Motor neuron (in vitro differentiated cells): ENCODE measurements at regions not wholly inside any gene's neighbourhood (a gene's known extent, or its start where the extent isn't known, plus 50 kb on each side); places are given as distances from the start of the nearest gene placed in this dataset.
"Not testable (repeated sequence)": the region's sequence is repeated elsewhere in the genome, so short reads cannot be mapped to it uniquely, and the experiment has no call there.

ENCODE experiments used
- ATAC-seq, 8 experiments: fragments of 200-7000 bp; cut with Tn5 transposase; replicated peaks in 6 of 8; 2 replicates each; pipeline ENCODE4 v1.8.0; 2021; ENCODE audit warnings: mild to moderate bottlenecking in 8 of 8, moderate library complexity in 8 of 8
- H3K27ac ChIP-seq, 2 donors: fragments of 250-450 bp; sonication (Bioruptor Pico); 2 replicates each; pipeline ENCODE4 v1.9.0; 2021; ENCODE audit warnings: antibody characterized with exemption in 2 of 2, mild to moderate bottlenecking in 2 of 2, moderate library complexity in 1 of 2
- H3K4me1 ChIP-seq, 2 donors: fragments of 250-450 bp; sonication (Bioruptor Pico); replicated peaks in 1 of 2; 2 replicates each; pipeline ENCODE4 v1.6.1; 2021; ENCODE audit warnings: antibody characterized with exemption in 2 of 2, mild to moderate bottlenecking in 2 of 2, moderate library complexity in 1 of 2
- H3K4me3 ChIP-seq, 5 donors: fragments of 250-450 bp; sonication (Bioruptor Pico); 2 replicates each; pipeline ENCODE4 v1.9.0; 2021; ENCODE audit warnings: antibody characterized with exemption in 5 of 5, mild to moderate bottlenecking in 5 of 5, moderate library complexity in 4 of 5
- WGBS, 10 experiments: fragments of 450-650 bp; shearing (Covaris generic); methylation state at CpG; one replicate each; pipeline ENCODE4 v1.0.0; 2022; 5-methylcytosine and 5-hydroxymethylcytosine counted together
- in situ Hi-C, 9 experiments: fragments of 400-800 bp; cut with MboI; loops; one replicate each; pipeline ENCODE4 v1.15.0; 2021; ENCODE audit warnings: low sequenced_read_pairs in 9 of 9, low pct_unique_long_range_greater_than_20kb in 2 of 9; ENCODE audit not compliant: unreplicated experiment in 9 of 9

- Histone ChIP-seq H3K27ac (no peak overlapping the region), H3K4me3 (no peak overlapping the region), H3K4me1 (no peaks in the 10 kb centered on the region)
- WGBS, 10 experiments: 33 to 100% (median 81%) methylated on average over 1 to 3 of the region's 4 CpGs; no CpG with 5 or more reads in 2 of the 10 experiments
- peak in 2 of 8 experiments; percentile 50 to 67 for ATAC-seq
- in situ Hi-C loops: no loop called here
Measured at GRCh38 chr16:80250381-80250780, 290.4 kb upstream of the DYNLRB2 start.

DNA sequence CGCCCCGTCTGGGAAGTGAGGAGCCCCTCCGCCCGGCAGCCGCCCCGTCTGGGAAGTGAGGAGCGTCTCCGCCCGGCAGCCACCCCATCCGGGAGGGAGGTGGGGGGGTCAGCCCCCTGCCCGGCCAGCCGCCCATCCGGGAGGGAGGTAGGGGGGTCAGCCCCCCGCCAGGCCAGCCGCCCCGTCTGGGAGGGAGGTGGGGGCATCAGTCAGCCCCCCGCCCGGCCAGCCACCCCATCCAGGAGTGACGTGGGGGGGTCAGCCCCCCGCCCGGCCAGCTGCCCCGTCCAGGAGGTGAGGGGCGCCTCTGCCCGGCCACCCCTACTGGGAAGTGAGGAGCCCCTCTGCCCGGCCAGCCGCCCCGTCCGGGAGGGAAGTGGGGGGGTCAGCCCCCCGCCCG is 297.5 kb upstream of the DYNLRB2 start:
- H3K4me1 ChIP-seq, H3K4me3 ChIP-seq, in situ Hi-C loops, ATAC-seq, H3K27ac ChIP-seq: not testable (repeated sequence)
- WGBS, 10 experiments: no CpG with 5 or more reads among the region's 30 CpGs

DNA sequence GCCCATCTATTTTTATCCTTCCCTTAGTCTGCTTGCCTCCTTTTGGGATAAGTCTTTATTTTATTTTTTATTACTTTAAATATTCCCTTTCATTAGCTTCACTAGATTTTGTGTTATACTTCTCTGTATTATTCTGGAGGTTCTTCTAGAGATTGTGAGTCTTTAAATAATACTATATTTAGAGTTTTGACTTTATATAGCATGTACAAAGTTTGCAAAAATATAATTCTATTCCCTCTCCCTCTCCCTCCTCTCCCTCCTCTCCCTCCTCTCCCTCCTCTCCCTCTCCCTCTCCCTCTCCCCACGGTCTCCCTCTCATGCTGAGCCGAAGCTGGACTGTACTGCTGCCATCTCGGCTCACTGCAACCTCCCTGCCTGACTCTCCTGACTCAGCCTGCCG is 298.5 kb upstream of the DYNLRB2 start:
- H3K4me1 ChIP-seq, ATAC-seq, H3K27ac ChIP-seq, H3K4me3 ChIP-seq, in situ Hi-C loops: not testable (repeated sequence)
- no CpG with 5 or more reads among the region's 4 CpGs for WGBS, 10 experiments

DNA sequence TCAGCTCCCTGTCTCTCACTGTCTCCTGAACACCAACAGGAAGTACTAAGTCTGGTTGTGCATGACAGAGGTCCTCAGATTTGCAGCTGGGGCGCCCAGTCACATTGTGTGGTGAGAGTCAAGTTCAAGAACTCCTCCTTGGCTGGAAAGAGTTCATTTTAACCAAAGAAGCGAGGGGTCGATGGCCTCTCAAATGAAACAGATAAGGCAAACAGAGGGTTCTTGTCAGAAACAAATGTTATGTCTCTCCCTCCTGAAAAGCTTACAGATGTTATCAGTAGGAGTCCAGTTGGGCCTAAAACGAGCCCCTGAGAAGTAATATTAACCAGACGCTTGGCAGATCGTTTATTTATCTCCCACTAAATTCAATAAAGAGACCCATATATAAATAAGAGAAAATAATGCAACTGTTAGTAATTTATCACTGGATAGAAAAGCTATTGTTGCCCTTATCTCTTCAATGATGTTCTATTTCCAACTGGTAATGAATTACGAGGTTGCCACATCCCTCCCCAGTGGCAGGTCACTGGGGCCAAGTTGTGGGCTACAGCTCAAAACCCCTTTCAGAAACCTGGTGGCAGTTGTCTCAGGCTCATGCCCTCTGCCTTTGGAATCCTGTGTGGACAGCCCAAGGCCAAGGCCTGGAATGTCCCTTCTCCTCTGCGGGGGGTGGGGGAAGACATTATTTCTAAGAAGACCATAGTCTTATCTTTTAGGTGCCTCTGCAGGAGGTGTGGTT is 307.5 kb upstream of the DYNLRB2 start:
- H3K4me1 ChIP-seq: no peaks in the 10 kb centered on the region
- no peak overlapping the region for H3K4me3 ChIP-seq
- in situ Hi-C loops: no loop called here
- WGBS, 10 experiments: 14 to 100% (median 74%) methylated on average over 1 to 8 of the region's 8 CpGs; no CpG with 5 or more reads in 3 of the 10 experiments
- no peak for ATAC-seq
- no peak overlapping the region for H3K27ac ChIP-seq

DNA sequence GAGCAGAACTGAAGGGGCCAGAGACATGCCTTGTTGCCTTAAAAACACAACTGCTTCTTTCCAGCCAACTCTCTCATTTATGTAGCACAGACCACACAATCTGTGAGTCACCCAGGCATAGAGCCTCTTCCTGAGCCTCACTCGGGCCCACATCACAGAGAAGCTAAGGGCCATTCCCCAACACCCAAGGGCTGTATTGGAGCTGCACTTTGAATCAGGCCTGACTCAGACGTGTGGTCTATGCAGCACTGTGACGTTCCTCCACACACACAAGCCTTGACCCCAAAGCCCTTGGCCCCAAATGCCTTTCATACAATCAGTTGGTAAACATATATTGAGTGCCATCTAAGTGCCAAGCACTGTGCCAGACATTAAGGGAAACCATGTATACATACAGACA is 308.9 kb upstream of the DYNLRB2 start:
- H3K4me1 ChIP-seq: no peaks in the 10 kb centered on the region
- no peak overlapping the region for H3K27ac ChIP-seq
- H3K4me3 ChIP-seq: no peak overlapping the region
- in situ Hi-C loops: no loop called here
- 0 to 100% (median 47%) methylated on average over 1 to 2 of the region's 3 CpGs; no CpG with 5 or more reads in 6 of the 10 experiments for WGBS, 10 experiments
- ATAC-seq: peak in 2 of 8 experiments; percentile 70 to 87

GRCh38 chr16:80231121-80231520 is 309.7 kb upstream of the DYNLRB2 start:
- H3K4me3 ChIP-seq: no peak overlapping the region
- in situ Hi-C loops: no loop called here
- H3K4me1 ChIP-seq: no peaks in the 10 kb centered on the region
- no peak overlapping the region for H3K27ac ChIP-seq
- no peak for ATAC-seq

DNA sequence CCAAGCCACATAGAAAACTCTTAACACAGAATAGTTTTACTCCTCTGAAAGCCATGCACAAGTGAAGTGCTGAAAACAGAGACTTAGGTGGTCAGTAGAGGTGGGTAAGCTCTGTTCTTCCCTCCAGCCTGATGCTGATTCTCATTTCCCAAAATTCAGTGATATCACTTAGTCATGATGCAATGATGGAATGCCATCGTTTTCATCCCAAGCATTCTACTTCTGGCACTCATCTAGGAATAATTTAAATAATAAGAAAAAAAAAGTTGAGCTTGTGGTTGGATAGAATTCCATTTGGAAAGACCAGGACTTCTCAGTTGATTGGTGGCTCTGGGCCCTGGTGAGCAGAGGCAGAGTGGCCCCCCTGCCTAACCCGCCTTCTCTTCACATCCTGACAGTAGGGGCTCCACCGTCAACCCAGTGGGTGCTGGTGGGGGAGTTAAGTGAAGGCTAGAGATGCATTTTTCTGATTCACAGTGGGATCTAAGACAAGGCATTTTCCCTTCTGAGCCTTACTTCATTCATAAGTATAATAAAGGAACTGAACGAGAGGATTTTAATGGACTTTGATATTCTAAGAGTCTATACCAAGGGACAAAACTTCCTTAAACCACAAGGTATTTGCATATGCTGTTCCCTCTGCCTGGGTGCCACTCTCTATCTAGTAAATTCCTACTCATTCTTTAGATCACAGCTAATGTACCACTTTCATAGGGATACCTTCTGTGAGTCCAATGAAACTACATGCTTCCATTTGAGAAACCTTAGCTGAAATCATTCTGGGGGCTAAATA is 310.3 kb upstream of the DYNLRB2 start:
- no peak overlapping the region for H3K27ac ChIP-seq
- in situ Hi-C loops: no loop called here
- ATAC-seq: no peak
- H3K4me3 ChIP-seq: no peak overlapping the region
- 40 to 100% (median 83%) methylated on average over 1 to 4 of the region's 4 CpGs; no CpG with 5 or more reads in 1 of the 10 experiments for WGBS, 10 experiments
- H3K4me1 ChIP-seq: no peaks in the 10 kb centered on the region

DNA sequence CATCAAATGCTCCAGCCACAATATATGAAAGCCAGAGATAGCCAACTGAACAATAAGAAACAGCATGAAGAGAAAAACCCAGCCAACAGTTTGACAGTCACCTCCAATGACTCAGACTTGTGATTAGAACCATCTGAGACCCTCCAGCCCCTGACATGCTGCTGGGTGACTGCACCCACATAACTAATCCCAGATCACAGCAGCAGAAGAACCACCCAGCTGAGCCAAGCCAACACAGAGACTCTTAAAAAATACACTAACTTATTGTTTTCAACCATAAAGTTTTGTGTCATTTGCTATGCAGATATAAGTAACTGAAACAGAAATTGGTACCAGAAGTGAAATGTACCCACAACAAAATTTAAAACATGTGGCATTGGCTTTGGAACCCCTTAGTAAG is 314.3 kb upstream of the DYNLRB2 start:
- no peak for ATAC-seq
- Histone ChIP-seq H3K4me1 (no peaks in the 10 kb centered on the region), H3K27ac (no peak overlapping the region), H3K4me3 (no peak overlapping the region)
- in situ Hi-C loops: no loop called here

DNA sequence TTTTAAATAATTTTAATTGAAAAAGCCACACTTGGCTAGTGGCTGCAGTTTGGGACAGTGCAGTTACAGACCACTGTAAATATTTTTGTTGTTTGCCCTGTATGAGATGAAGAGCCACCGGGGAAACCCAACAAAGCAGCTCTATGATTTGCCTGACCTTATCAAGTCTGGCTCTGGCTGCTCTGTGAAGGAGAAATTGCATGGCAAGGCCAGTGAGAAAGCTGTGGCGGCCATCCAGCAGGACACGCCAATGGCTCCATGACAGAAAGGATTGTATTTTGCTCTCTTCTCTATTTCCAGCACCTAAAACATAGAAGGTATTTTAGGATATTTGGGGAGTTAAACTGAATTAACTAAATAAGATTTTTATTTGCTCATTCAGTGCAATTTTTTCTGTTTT is 330.0 kb upstream of the DYNLRB2 start:
- in situ Hi-C loops: no loop called here
- 29 to 100% (median 90%) methylated on average over 1 to 3 of the region's 3 CpGs; no CpG with 5 or more reads in 3 of the 10 experiments for WGBS, 10 experiments
- Histone ChIP-seq H3K4me1 (no peaks in the 10 kb centered on the region), H3K4me3 (no peak overlapping the region), H3K27ac (no peak overlapping the region)
- ATAC-seq: no peak

DNA sequence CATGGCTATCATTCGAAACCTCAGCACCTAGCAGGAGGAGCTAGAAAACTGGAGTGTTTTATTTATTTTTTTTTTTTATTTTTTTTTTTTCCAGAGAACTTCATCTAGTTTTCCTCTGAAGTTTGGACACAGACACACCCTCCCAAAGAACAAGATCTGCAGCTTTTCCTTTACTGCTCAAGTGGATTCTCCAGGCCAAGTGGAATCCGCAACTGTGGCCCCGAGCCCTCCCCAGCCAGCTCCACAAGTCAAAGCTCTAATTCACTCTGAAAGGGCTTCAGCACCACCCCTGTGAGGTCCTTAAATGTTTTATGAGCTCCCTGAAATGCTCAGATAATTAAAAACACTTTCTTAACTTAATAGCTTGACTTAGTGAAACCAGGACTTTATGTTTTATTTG is 332.1 kb upstream of the DYNLRB2 start:
- 55 to 96% (median 84%) methylated on average over 1 to 3 of the region's 3 CpGs; no CpG with 5 or more reads in 2 of the 10 experiments for WGBS, 10 experiments

DNA sequence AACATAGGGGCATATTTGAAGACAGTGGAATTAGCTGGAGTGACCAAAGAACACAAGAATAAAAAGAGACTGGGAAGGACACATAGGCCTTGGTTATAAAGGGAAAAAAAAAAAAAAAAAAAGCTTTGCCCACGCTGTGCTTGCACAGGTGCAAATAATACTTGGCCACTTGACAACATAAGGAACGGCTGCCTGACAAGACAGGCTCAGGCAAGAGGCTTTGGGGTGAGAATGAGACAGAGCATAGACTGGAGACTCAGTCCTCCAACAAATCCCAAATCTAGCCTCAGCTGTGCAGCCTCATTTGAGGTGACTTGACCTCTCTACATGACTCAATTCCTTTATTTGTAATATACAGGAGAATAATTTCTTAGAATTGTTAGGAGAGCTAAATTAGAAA is 332.8 kb upstream of the DYNLRB2 start:
- WGBS, 10 experiments: 47 to 93% (median 71%) methylated on average over 1 to 2 of the region's 2 CpGs
- no peak for ATAC-seq
- no peak overlapping the region for H3K4me3 ChIP-seq
- H3K27ac ChIP-seq: no peak overlapping the region
- no peaks in the 10 kb centered on the region for H3K4me1 ChIP-seq
- in situ Hi-C loops: no loop called here

More for the DNA sequence above, 332.1 kb upstream of the DYNLRB2 start:
- no peak for ATAC-seq
- H3K27ac ChIP-seq: no peak overlapping the region
- no peaks in the 10 kb centered on the region for H3K4me1 ChIP-seq
- in situ Hi-C loops: no loop called here
- no peak overlapping the region for H3K4me3 ChIP-seq

GRCh38 chr16:80203821-80204220 is 337.0 kb upstream of the DYNLRB2 start:
- Histone ChIP-seq H3K4me3 (no peak overlapping the region), H3K4me1 (no peaks in the 10 kb centered on the region), H3K27ac (no peak overlapping the region)
- in situ Hi-C loops: no loop called here
- WGBS, 10 experiments: 75 to 100% (median 100%) methylated on average over 1 to 3 of the region's 3 CpGs; no CpG with 5 or more reads in 3 of the 10 experiments
- no peak for ATAC-seq

DNA sequence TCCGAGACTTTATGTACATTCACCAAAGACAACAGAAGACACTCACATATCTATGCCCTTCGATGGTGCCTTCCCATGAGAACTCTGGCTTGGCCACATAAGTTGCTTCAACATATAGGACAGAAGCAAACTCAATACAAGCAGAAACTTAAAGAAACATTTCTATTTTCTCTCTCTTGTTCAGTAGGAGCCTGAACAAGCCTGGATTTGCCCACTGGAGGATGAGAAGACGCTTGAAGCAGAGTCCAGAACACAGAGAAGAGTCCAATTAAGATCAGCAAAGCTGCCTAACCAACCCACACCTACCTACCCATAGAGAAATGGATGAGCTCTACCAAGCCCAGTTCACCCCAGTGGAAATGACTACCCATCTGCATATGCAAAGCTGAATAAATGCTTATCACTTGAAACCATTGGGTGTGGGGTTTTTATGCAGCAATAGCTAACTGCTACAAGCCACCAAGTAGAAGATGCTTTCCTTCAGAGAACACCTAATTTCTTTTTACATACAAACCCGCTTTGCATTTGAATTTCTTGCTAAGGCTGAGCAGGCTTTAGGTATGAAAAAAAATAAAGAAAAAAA is 337.9 kb upstream of the DYNLRB2 start:
- in situ Hi-C loops: no loop called here
- 0 to 100% (median 58%) methylated on average over 1 to 4 of the region's 4 CpGs; no CpG with 5 or more reads in 1 of the 10 experiments for WGBS, 10 experiments
- Histone ChIP-seq H3K27ac (no peak overlapping the region), H3K4me3 (no peak overlapping the region), H3K4me1 (no peaks in the 10 kb centered on the region)
- peak in 3 of 8 experiments; percentile 44 to 93 (median 88) for ATAC-seq
